T-helper 1 cell (primary cell): ENCODE measurements at regions not wholly inside any gene's neighbourhood (a gene's known extent, or its start where the extent isn't known, plus 50 kb on each side); places are given as distances from the start of the nearest gene placed in this dataset.

Experiments
- DNase-seq, 5 donors: peaks; one replicate each; pipeline ENCODE4 v3.0.0-alpha.2; 2012 to 2020

GRCh38 chr14:105859717-105860614, 333.6 kb downstream of the TMEM121 start:
- DNase-seq: peak; percentile 23 to 82 (median 44)

DNA sequence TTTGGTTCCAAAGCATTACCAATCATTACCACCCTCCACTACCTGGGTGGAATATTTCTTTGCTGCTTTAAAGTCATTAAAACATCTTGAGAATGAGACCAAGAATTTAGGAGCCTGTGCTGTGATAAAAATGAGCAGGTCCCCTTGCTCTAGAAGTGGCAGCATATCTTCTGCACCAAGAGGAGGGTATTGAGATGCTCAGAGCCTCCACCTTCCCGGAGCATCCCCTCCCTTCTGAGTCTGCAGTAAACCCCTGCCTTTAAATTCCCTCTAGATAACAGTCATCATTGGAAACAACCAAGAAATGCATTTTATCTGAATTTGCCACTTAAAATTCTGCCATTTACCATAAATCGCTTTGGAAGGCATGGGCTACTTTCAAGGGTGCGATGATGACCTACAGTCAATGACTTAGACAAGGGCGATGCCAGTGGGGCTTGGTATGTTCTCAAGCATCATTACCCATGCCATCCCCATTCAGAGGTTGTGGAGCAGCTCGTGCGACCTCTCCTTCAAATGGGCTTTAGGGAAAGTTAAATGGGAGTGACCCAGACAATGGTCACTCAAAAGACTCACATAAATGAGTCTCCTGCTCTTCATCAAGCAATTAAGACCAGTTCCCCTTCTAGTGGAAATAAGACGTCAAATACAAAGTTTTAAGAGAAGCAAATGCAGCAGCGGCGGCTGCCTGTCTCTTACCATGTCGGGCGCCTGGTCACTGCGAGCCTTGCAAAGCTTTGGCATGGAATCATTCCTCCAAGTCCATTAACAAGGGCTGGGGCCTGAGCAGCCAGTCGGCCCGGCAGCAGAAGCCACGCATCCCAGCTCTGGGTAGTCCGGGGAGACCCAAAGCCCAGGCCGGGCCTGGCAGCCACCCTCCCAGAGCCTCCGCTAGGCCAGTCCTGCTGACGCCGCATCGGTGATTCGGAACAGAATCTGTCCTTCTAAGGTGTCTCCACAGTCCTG, 334.5 kb downstream of the TMEM121 start:
- DNase-seq: no peak

DNA sequence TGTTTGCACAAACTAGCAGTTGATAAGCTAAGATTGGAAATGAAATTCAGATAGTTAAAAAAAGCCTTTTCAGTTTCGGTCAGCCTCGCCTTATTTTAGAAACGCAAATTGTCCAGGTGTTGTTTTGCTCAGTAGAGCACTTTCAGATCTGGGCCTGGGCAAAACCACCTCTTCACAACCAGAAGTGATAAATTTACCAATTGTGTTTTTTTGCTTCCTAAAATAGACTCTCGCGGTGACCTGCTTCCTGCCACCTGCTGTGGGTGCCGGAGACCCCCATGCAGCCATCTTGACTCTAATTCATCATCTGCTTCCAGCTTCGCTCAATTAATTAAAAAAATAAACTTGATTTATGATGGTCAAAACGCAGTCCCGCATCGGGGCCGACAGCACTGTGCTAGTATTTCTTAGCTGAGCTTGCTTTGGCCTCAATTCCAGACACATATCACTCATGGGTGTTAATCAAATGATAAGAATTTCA, 335.6 kb downstream of the TMEM121 start:
- peak in 3 of 5 donors; percentile 0 to 67 (median 2) for DNase-seq

DNA sequence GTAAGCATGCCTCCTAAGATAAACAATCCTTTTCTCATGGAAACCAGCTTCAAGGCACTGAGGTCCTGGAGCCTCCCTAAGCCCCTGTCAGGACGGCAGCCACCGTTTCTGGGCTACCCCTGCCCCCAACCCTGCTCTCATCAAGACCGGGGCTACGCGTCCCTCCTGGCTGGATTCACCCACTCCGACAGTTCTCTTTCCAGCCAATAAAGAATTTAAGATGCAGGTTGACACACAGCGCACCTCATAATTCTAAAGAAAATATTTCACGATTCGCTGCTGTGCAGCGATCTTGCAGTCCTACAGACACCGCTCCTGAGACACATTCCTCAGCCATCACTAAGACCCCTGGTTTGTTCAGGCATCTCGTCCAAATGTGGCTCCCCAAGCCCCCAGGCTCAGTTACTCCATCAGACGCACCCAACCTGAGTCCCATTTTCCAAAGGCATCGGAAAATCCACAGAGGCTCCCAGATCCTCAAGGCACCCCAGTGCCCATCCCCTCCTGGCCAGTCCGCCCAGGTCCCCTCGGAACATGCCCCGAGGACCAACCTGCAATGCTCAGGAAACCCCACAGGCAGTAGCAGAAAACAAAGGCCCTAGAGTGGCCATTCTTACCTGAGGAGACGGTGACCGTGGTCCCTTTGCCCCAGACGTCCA, 336.3 kb downstream of the TMEM121 start:
- peak in 2 of 5 donors; percentile 2 for DNase-seq

GRCh38 chr14:105863296-105864108, 337.1 kb downstream of the TMEM121 start:
- peak in 3 of 5 donors; percentile 0 to 12 (median 2) for DNase-seq

GRCh38 chr14:105864116-105864515, 337.7 kb downstream of the TMEM121 start:
- DNase-seq: peak in 1 of 5 donors; percentile 1

- DNase-seq: peak in 3 of 5 donors; percentile 1 to 6 (median 5)
Observed at GRCh38 chr14:105864651-105865265, 338.4 kb downstream of the TMEM121 start.

DNA sequence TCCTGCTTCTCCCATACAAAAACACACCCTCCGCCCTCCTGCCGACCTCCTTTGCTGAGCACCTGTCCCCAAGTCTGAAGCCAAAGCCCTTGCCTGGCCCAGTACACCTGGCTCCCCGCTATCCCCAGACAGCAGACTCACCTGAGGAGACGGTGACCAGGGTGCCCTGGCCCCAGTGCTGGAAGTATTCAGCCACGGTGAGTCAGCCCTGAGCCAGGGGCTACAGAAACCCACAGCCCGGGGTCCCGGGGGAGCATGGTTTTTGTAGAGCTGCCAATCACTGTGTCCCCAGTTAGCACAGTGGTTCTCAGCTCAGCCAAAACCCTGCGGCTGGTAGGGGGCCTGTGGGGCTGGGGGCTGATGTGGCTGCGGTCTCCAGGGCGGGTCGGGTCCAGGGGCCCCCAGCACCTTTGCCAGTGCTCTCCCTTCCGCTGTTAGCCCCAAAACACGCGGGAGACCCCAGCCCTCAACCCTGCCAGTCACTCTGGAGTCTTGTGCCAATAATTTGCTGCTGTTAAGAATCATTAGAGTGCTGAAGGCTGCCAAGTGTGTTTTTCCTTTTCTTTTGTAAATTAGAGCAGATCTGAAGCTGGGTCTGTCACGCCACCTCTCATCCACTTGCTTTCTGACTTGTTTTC, 339.0 kb downstream of the TMEM121 start:
- peak in 2 of 5 donors; percentile 3 to 8 for DNase-seq

- DNase-seq: peak in 2 of 5 donors; percentile 4 to 8
Observed at GRCh38 chr14:105865904-105866840, 339.8 kb downstream of the TMEM121 start.

DNA sequence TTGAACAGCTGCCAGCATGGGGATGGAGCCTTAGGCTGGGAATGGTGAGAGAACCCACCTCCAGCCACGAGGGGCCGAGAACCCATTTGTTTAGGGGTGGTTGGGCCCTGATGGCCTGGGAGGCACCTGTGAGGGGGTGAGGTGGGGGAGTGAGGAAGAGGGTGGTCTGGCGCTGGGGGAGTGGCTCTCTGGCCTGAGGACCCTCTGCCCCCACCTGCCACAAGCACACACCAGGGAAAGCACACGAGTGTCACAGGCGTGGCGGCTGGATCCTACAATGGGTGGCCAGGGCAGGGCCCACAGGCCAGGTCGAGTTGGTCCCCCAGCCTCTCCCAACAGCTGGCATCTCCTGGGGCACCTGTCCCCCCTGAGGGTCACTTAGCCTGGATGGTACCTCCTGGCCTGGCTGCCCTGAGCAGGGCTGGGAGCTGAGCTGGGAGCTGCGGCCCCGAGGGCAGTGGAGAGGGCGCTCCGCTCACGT, 340.5 kb downstream of the TMEM121 start:
- peak in 1 of 5 donors; percentile 4 for DNase-seq

GRCh38 chr14:105867961-105868599, 341.7 kb downstream of the TMEM121 start:
- DNase-seq: peak in 2 of 5 donors; percentile 3 to 7

DNA sequence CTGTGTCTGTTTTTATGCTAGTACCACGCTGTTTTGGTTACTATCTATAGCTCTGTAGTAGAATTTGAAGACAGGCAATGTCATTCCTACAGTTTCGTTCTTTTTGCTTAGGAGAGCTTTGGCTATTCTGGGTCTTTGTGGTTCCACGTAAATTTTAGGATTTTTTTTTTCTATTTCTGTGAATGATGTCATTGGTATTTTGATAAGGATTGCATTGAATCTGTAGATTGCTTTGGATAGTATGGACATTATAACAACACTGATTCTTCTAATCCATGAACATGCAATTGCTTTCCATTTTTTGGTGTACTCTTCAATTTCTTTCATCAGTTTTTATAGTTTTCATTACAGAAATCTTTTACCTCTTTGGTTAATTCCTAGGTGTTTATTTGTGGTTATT, 345.2 kb downstream of the TMEM121 start:
- DNase-seq: no peak

DNA sequence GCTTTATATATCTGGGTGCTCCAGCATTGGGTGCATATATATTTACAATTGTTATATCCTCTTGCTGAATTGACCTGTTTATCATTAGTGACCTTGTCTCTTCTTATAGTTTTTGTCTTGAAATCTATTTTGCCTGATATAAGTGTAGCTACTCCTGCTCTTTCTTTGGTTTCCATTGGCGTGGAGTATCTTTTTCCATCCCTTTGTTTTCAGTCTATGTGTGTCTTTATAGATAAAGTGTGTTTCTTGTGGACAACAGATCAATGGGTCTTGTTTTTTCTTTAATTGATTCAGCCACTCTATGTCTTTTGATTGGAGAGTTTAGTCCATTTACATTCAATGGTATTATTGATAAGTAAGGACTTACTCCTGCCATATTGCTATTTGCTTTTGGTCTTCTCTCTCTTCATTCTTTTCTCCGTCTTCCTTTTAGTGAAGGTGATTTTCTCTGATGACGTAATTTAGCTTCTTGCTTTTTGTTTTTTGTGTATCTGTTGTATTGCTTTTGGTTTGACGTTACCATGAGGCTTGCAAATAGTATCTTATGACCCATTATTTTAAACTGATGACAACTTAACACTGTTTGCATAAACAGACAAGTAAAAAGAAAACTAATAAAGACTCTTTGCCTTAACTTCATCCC, 347.6 kb downstream of the TMEM121 start:
- no peak for DNase-seq

- no peak for DNase-seq
Observed at GRCh38 chr14:105876158-105876557, 349.8 kb downstream of the TMEM121 start.

GRCh38 chr14:105876829-105877228, 350.4 kb downstream of the TMEM121 start:
- no peak for DNase-seq

- DNase-seq: no peak
Observed at GRCh38 chr14:105877645-105878044, 351.3 kb downstream of the TMEM121 start.

- peak in 1 of 5 donors; percentile 1 for DNase-seq
Observed at GRCh38 chr14:105878125-105878524, 351.7 kb downstream of the TMEM121 start.

GRCh38 chr14:105878554-105878953, 352.2 kb downstream of the TMEM121 start:
- peak in 1 of 5 donors; percentile 5 for DNase-seq
